HUES64 (cell line): ENCODE measurements at regions not wholly inside any gene's neighbourhood (a gene's known extent, or its start where the extent isn't known, plus 50 kb on each side); places are given as distances from the start of the nearest gene placed in this dataset.
"Not testable (repeated sequence)": the region's sequence is repeated elsewhere in the genome, so short reads cannot be mapped to it uniquely, and the experiment has no call there.

Experiments
- H3K27ac ChIP-seq: 2 replicates; pipeline ENCODE4 v1.7.0; 2013; ENCODE audit warnings: low read depth, low read length, inconsistent platforms
- H3K27me3 ChIP-seq: 2 replicates; pipeline ENCODE4 v1.6.1; 2013; ENCODE audit warnings: mild to moderate bottlenecking, low read length; ENCODE audit not compliant: insufficient read depth
- H3K36me3 ChIP-seq: 2 replicates; pipeline ENCODE4 v1.6.1; 2013; ENCODE audit warnings: mild to moderate bottlenecking, low read length; ENCODE audit not compliant: insufficient read depth
- H3K4me1 ChIP-seq: 2 replicates; pipeline ENCODE4 v1.6.1; 2013; ENCODE audit warnings: mild to moderate bottlenecking, low read length, moderate library complexity; ENCODE audit not compliant: insufficient read depth
- H3K4me3 ChIP-seq: 2 replicates; pipeline ENCODE4 v1.5.1; 2013; ENCODE audit warnings: mild to moderate bottlenecking, low read length, moderate library complexity
- H3K9ac ChIP-seq: 2 replicates; pipeline ENCODE4 v1.6.1; 2013; ENCODE audit warnings: mild to moderate bottlenecking, low read depth, low read length
- H3K9me3 ChIP-seq: 2 replicates; pipeline ENCODE4 v1.6.1; 2013; ENCODE audit warnings: low read depth, low read length; ENCODE audit not compliant: insufficient read depth
- WGBS: fragments of 150-250, 120-280 bp; methylation state at CpG from one replicate; pipeline ENCODE4 v1.1.7; 2013; ENCODE audit warnings: missing lambda C conversion rate; 5-methylcytosine and 5-hydroxymethylcytosine counted together

GRCh38 chr2:12618576-12618975, 98.2 kb upstream of the TRIB2 start:
- H3K27ac ChIP-seq = no peak overlapping the region
- H3K9ac ChIP-seq = no peak overlapping the region
- H3K27me3 ChIP-seq = no peaks in the 10 kb centered on the region
- H3K9me3 ChIP-seq = no peaks in the 10 kb centered on the region
- no peaks in the 10 kb centered on the region for H3K36me3 ChIP-seq
- H3K4me3 ChIP-seq = no peak overlapping the region
- H3K4me1 ChIP-seq = no peaks in the 10 kb centered on the region

GRCh38 chr2:12619975-12620374, 96.8 kb upstream of the TRIB2 start:
- H3K36me3 ChIP-seq = no peaks in the 10 kb centered on the region
- H3K9me3 ChIP-seq = no peaks in the 10 kb centered on the region
- H3K27ac ChIP-seq = no peak overlapping the region
- H3K9ac ChIP-seq = no peak overlapping the region
- H3K4me3 ChIP-seq = no peak overlapping the region
- H3K4me1 ChIP-seq = peaks cover 12% of the 10 kb centered on the region
- WGBS = 94% methylated on average over 3 of the region's 3 CpGs
- H3K27me3 ChIP-seq = no peaks in the 10 kb centered on the region

- WGBS = 100% methylated on average over 1 of the region's 2 CpGs
- Histone ChIP-seq H3K36me3 (no peaks in the 10 kb centered on the region), H3K4me1 (peaks cover 20% of the 10 kb centered on the region), H3K9me3 (no peaks in the 10 kb centered on the region), H3K27me3 (no peaks in the 10 kb centered on the region), H3K4me3 (no peak overlapping the region), H3K27ac (no peak overlapping the region), H3K9ac (no peak overlapping the region)
Observed at GRCh38 chr2:12620759-12621158, 96.0 kb upstream of the TRIB2 start.

- Histone ChIP-seq H3K27ac (no peak overlapping the region), H3K4me3 (no peak overlapping the region), H3K36me3 (no peaks in the 10 kb centered on the region), H3K9me3 (no peaks in the 10 kb centered on the region), H3K9ac (no peak overlapping the region), H3K27me3 (no peaks in the 10 kb centered on the region), H3K4me1 (peaks cover 20% of the 10 kb centered on the region)
- WGBS = 95% methylated on average over 1 of the region's 1 CpG
Observed at GRCh38 chr2:12623051-12623450, 93.7 kb upstream of the TRIB2 start.

GRCh38 chr2:12624384-12624783, 92.4 kb upstream of the TRIB2 start:
- 95% methylated on average over 6 of the region's 6 CpGs for WGBS
- Histone ChIP-seq H3K4me3 (no peak overlapping the region), H3K27me3 (no peaks in the 10 kb centered on the region), H3K9me3 (no peaks in the 10 kb centered on the region), H3K36me3 (no peaks in the 10 kb centered on the region), H3K4me1 (peaks cover 20% of the 10 kb centered on the region), H3K9ac (no peak overlapping the region), H3K27ac (peak overlapping the region; percentile 65)

GRCh38 chr2:12624905-12625598, 91.7 kb upstream of the TRIB2 start:
- 20% methylated on average over 5 of the region's 5 CpGs for WGBS
- no peaks in the 10 kb centered on the region for H3K27me3 ChIP-seq
- no peaks in the 10 kb centered on the region for H3K9me3 ChIP-seq
- no peaks in the 10 kb centered on the region for H3K36me3 ChIP-seq
- peaks cover 20% of the 10 kb centered on the region for H3K4me1 ChIP-seq
- H3K27ac ChIP-seq = peak overlapping the region; percentile 65
- no peak overlapping the region for H3K9ac ChIP-seq
- H3K4me3 ChIP-seq = no peak overlapping the region

GRCh38 chr2:12628541-12628940, 88.2 kb upstream of the TRIB2 start:
- WGBS = 90% methylated on average over 5 of the region's 8 CpGs
- not testable (repeated sequence) for H3K4me3 ChIP-seq, H3K36me3 ChIP-seq, H3K27me3 ChIP-seq, H3K9ac ChIP-seq, H3K9me3 ChIP-seq, H3K27ac ChIP-seq
- H3K4me1 ChIP-seq = peaks cover 20% of the 10 kb centered on the region

- WGBS = 87% methylated on average over 1 of the region's 1 CpG
- H3K27ac ChIP-seq = no peak overlapping the region
- no peaks in the 10 kb centered on the region for H3K27me3 ChIP-seq
- no peak overlapping the region for H3K4me3 ChIP-seq
- peaks cover 10% of the 10 kb centered on the region for H3K4me1 ChIP-seq
- no peaks in the 10 kb centered on the region for H3K9me3 ChIP-seq
- H3K36me3 ChIP-seq = no peaks in the 10 kb centered on the region
- H3K9ac ChIP-seq = no peak overlapping the region
Observed at GRCh38 chr2:12636837-12637581, 79.7 kb upstream of the TRIB2 start.

- 80% methylated on average over 1 of the region's 1 CpG for WGBS
- peaks cover 10% of the 10 kb centered on the region for H3K4me1 ChIP-seq
Observed at GRCh38 chr2:12637754-12638153, 79.0 kb upstream of the TRIB2 start.

GRCh38 chr2:12641441-12641840, 75.3 kb upstream of the TRIB2 start:
- WGBS = 100% methylated on average over 1 of the region's 1 CpG

More at GRCh38 chr2:12637754-12638153, 79.0 kb upstream of the TRIB2 start:
- no peak overlapping the region for H3K9ac ChIP-seq
- H3K27ac ChIP-seq = no peak overlapping the region
- H3K36me3 ChIP-seq = no peaks in the 10 kb centered on the region
- no peaks in the 10 kb centered on the region for H3K27me3 ChIP-seq
- no peaks in the 10 kb centered on the region for H3K9me3 ChIP-seq
- no peak overlapping the region for H3K4me3 ChIP-seq

GRCh38 chr2:12642332-12642731, 74.4 kb upstream of the TRIB2 start:
- WGBS = 91% methylated on average over 7 of the region's 7 CpGs
- H3K27me3 ChIP-seq = no peaks in the 10 kb centered on the region
- H3K27ac ChIP-seq = no peak overlapping the region
- no peaks in the 10 kb centered on the region for H3K36me3 ChIP-seq
- H3K4me1 ChIP-seq = 0 out of 2 replicates have a peak, but pooled peaks cover under 1% of the 10 kb centered on the region
- H3K9me3 ChIP-seq = peaks cover 6% of the 10 kb centered on the region
- no peak overlapping the region for H3K4me3 ChIP-seq
- H3K9ac ChIP-seq = no peak overlapping the region

More at GRCh38 chr2:12641441-12641840, 75.3 kb upstream of the TRIB2 start:
- Histone ChIP-seq H3K4me3 (no peak overlapping the region), H3K9ac (no peak overlapping the region), H3K27ac (no peak overlapping the region), H3K9me3 (peaks cover 6% of the 10 kb centered on the region), H3K36me3 (no peaks in the 10 kb centered on the region), H3K4me1 (peaks cover 9% of the 10 kb centered on the region), H3K27me3 (no peaks in the 10 kb centered on the region)
